Neural cell (in vitro differentiated cells): ENCODE measurements at regions not wholly inside any gene's neighbourhood (a gene's known extent, or its start where the extent isn't known, plus 50 kb on each side); places are given as distances from the start of the nearest gene placed in this dataset.

Experiments
- H2AFZ ChIP-seq: fragments of 200-600, 300-800 bp; sonication (generic), shearing (Covaris generic); 2 replicates; pipeline ENCODE4 v1.6.0; 2014; ENCODE audit warnings: low read depth, mild to moderate bottlenecking, antibody characterized with exemption, low read length, moderate library complexity
- H3F3A ChIP-seq: fragments of 200-600 bp; shearing (Covaris generic); 2 replicates; pipeline ENCODE4 v1.6.1; 2016; ENCODE audit warnings: mild to moderate bottlenecking, moderate library complexity, mixed read lengths, antibody characterized with exemption, low read length; ENCODE audit not compliant: insufficient read depth, poor library complexity, severe bottlenecking
- H3K27ac ChIP-seq: fragments of 200-600, 300-800 bp; sonication (generic), shearing (Covaris generic); 2 replicates; pipeline ENCODE4 v1.5.1; 2014; ENCODE audit warnings: mild to moderate bottlenecking, low read length, moderate library complexity
- H3K27me3 ChIP-seq: fragments of 300-800, 200-600 bp; sonication (generic), shearing (Covaris generic); 2 replicates; pipeline ENCODE4 v1.6.0; 2014; ENCODE audit warnings: mild to moderate bottlenecking, low read depth, low read length, moderate library complexity; ENCODE audit not compliant: insufficient read depth
- H3K36me3 ChIP-seq: fragments of 300-800, 200-600 bp; sonication (generic), shearing (Covaris generic); 2 replicates; pipeline ENCODE4 v1.5.1; 2014; ENCODE audit warnings: mild to moderate bottlenecking, antibody characterized with exemption, low read length, moderate library complexity; ENCODE audit not compliant: insufficient read depth
- H3K4me2 ChIP-seq: fragments of 300-800, 200-600 bp; sonication (generic), shearing (Covaris generic); 2 replicates; pipeline ENCODE4 v1.6.0; 2014; ENCODE audit warnings: mild to moderate bottlenecking, low read length
- H3K4me3 ChIP-seq: fragments of 300-800, 200-600 bp; sonication (generic), shearing (Covaris generic); 2 replicates; pipeline ENCODE4 v1.5.1; 2014; ENCODE audit warnings: mild to moderate bottlenecking, low read length, moderate library complexity
- H3K79me2 ChIP-seq: fragments of 200-600 bp; shearing (Covaris generic); replicated peaks from 2 replicates; pipeline ENCODE4 v1.6.0; 2014; ENCODE audit warnings: mild to moderate bottlenecking, low read length, moderate library complexity; ENCODE audit not compliant: insufficient read depth
- H3K9ac ChIP-seq: fragments of 300-800, 200-600 bp; sonication (generic), shearing (Covaris generic); 2 replicates; pipeline ENCODE4 v1.6.1; 2016; ENCODE audit warnings: mild to moderate bottlenecking, low read length, mixed read lengths
- H3K9me2 ChIP-seq: fragments of 200-600 bp; shearing (Covaris generic); 2 replicates; pipeline ENCODE4 v1.6.1; 2016; ENCODE audit warnings: mild to moderate bottlenecking, low read length, mixed read lengths; ENCODE audit not compliant: insufficient read depth
- H3K9me3 ChIP-seq: fragments of 200-600, 300-800 bp; sonication (generic), shearing (Covaris generic); 2 replicates; pipeline ENCODE4 v1.6.1; 2016; ENCODE audit warnings: mild to moderate bottlenecking, mixed run types, low read length, moderate library complexity, mixed read lengths
- H4K20me1 ChIP-seq: fragments of 200-600 bp; shearing (Covaris generic); 2 replicates; pipeline ENCODE4 v1.6.1; 2016; ENCODE audit warnings: mild to moderate bottlenecking, mixed run types; ENCODE audit not compliant: insufficient read depth
- EP300 ChIP-seq: fragments of 450-650 bp; conservative IDR thresholded peaks from 2 replicates; pipeline ENCODE4 v1.6.1; 2014; ENCODE audit warnings: antibody characterized with exemption, mild to moderate bottlenecking, moderate library complexity; ENCODE audit not compliant: poor library complexity, severe bottlenecking
- EZH2 ChIP-seq: fragments of 200-600, 300-800 bp; shearing (Covaris generic), sonication (generic); IDR thresholded peaks from 2 replicates; pipeline ENCODE4 v1.6.1; 2014; ENCODE audit warnings: antibody characterized with exemption, low read length, borderline replicate concordance, mild to moderate bottlenecking; ENCODE audit not compliant: insufficient read depth, poor library complexity, severe bottlenecking
- MXI1 ChIP-seq: fragments of 450-650 bp; conservative IDR thresholded peaks from 2 replicates; pipeline ENCODE4 v1.6.1; 2014; ENCODE audit warnings: antibody characterized with exemption, mild to moderate bottlenecking; ENCODE audit not compliant: poor library complexity, severe bottlenecking
- POLR2AphosphoS5 ChIP-seq: IDR thresholded peaks from 2 replicates; pipeline ENCODE4 v1.6.1; 2012
- RAD21 ChIP-seq: fragments of 450-650 bp; conservative IDR thresholded peaks from 2 replicates; pipeline ENCODE4 v1.6.1; 2014; ENCODE audit warnings: antibody characterized with exemption, mild to moderate bottlenecking, moderate library complexity
- REST ChIP-seq: IDR thresholded peaks from 2 replicates; pipeline ENCODE4 v1.6.1; 2012; ENCODE audit warnings: borderline replicate concordance
- SMC3 ChIP-seq: fragments of 450-650 bp; conservative IDR thresholded peaks from 2 replicates; pipeline ENCODE4 v1.6.1; 2014; ENCODE audit warnings: antibody characterized with exemption, mild to moderate bottlenecking, moderate library complexity; ENCODE audit not compliant: poor library complexity
- TAF1 ChIP-seq: IDR thresholded peaks from 2 replicates; pipeline ENCODE4 v1.6.1; 2012; ENCODE audit warnings: low read depth
- TF ChIP-seq, protein P1 (sequence below): fragments of 450-650 bp; IDR thresholded peaks from 2 replicates; pipeline ENCODE4 v1.5.1; 2014; ENCODE audit warnings: antibody characterized with exemption, mild to moderate bottlenecking, moderate library complexity; ENCODE audit not compliant: poor library complexity, severe bottlenecking

DNA sequence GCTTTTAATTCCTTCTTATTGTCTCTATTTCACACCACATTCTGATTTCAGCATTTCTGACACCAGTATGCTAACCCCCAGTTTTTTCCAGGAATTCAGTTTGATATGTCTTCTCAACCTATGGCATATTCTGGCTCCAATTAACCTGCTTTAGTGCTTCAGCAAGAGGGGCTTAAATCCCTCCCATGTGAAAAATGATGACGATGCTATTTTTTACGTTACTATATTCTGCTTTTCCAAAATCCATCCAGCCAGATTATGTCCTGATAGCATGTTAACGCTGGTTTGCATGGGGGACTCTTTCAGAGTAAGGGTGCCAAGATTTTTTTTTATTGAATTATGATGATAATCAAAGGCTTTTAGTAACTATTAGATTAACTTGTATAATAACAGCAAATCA is 163.3 kb upstream of the ADAMTS5 start:
- H3K27ac ChIP-seq: no peak overlapping the region
- H3K9ac ChIP-seq: no peak overlapping the region
- H3K79me2 ChIP-seq: no peaks in the 10 kb centered on the region
- H2AFZ ChIP-seq: no peak overlapping the region
- no peak overlapping the region for H3K4me3 ChIP-seq
- no peaks in the 10 kb centered on the region for H3K27me3 ChIP-seq
- H4K20me1 ChIP-seq: no peaks in the 10 kb centered on the region
- H3F3A ChIP-seq: no peaks in the 10 kb centered on the region
- TF ChIP-seq TAF1 (no peak), EZH2 (no peak), POLR2AphosphoS5 (no peak), MXI1 (no peak), SMC3 (no peak), EP300 (no peak), RAD21 (no peak), REST (no peak)
- TF ChIP-seq, protein P1, sequence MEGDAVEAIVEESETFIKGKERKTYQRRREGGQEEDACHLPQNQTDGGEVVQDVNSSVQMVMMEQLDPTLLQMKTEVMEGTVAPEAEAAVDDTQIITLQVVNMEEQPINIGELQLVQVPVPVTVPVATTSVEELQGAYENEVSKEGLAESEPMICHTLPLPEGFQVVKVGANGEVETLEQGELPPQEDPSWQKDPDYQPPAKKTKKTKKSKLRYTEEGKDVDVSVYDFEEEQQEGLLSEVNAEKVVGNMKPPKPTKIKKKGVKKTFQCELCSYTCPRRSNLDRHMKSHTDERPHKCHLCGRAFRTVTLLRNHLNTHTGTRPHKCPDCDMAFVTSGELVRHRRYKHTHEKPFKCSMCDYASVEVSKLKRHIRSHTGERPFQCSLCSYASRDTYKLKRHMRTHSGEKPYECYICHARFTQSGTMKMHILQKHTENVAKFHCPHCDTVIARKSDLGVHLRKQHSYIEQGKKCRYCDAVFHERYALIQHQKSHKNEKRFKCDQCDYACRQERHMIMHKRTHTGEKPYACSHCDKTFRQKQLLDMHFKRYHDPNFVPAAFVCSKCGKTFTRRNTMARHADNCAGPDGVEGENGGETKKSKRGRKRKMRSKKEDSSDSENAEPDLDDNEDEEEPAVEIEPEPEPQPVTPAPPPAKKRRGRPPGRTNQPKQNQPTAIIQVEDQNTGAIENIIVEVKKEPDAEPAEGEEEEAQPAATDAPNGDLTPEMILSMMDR: no peak
- no peaks in the 10 kb centered on the region for H3K36me3 ChIP-seq
- no peak overlapping the region for H3K4me2 ChIP-seq
- H3K9me2 ChIP-seq: no peaks in the 10 kb centered on the region
- no peaks in the 10 kb centered on the region for H3K9me3 ChIP-seq

DNA sequence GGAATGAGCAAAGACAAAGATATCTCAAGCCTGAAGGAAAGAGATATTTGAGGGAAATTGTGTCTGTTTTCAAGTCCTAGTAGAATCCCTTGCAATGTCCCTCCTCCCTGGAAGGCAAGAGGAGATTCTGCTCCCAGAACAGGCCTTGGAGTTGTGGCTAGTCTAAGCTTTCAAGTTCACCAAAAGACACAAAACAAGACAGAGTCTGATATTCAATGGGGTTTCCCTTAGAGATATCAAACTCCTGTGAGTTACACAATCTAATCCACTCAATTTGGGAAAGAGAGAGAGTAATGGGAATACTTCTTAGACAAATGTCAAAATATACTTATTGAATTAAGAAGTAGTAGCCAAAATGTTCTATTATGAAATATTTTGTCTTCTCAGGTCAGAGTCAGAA is 162.8 kb upstream of the ADAMTS5 start:
- no peaks in the 10 kb centered on the region for H3K36me3 ChIP-seq
- no peaks in the 10 kb centered on the region for H3K9me2 ChIP-seq
- TF ChIP-seq, protein P1: no peak
- TF ChIP-seq SMC3: no peak
- no peak for TF ChIP-seq TAF1
- TF ChIP-seq MXI1: no peak
- no peak for TF ChIP-seq EZH2
- TF ChIP-seq EP300: no peak
- TF ChIP-seq RAD21: no peak
- no peak for TF ChIP-seq REST
- no peak for TF ChIP-seq POLR2AphosphoS5
- no peaks in the 10 kb centered on the region for H4K20me1 ChIP-seq
- no peak overlapping the region for H3K9ac ChIP-seq
- no peak overlapping the region for H3K27ac ChIP-seq
- H3K4me3 ChIP-seq: no peak overlapping the region
- no peaks in the 10 kb centered on the region for H3K27me3 ChIP-seq
- no peaks in the 10 kb centered on the region for H3K9me3 ChIP-seq
- H3K79me2 ChIP-seq: no peaks in the 10 kb centered on the region
- no peak overlapping the region for H2AFZ ChIP-seq
- H3F3A ChIP-seq: no peaks in the 10 kb centered on the region
- no peak overlapping the region for H3K4me2 ChIP-seq
